AG09319 (cell line): ENCODE measurements at regions not wholly inside any gene's neighbourhood (a gene's known extent, or its start where the extent isn't known, plus 50 kb on each side); places are given as distances from the start of the nearest gene placed in this dataset.

ENCODE experiments used
- DNase-seq: peaks from one replicate; pipeline ENCODE4 v3.0.0-alpha.2; 2010; ENCODE audit warnings: low read depth; ENCODE audit errors: extremely low read depth
- CTCF ChIP-seq: IDR thresholded peaks from 2 replicates; pipeline ENCODE4 v1.5.1; 2011; ENCODE audit warnings: low read depth, mild to moderate bottlenecking, inconsistent platforms, low read length, moderate library complexity

- no peak for TF ChIP-seq CTCF
- peak; percentile 12 for DNase-seq
These were observed 86.5 kb upstream of the GRB10 start for GRCh38 chr7:50869108-50869725.

- DNase-seq = no peak
- no peak for TF ChIP-seq CTCF
These were observed 85.9 kb upstream of the GRB10 start for GRCh38 chr7:50868426-50869100.

- no peak for TF ChIP-seq CTCF
- no peak for DNase-seq
These were observed 84.3 kb upstream of the GRB10 start for GRCh38 chr7:50867034-50867356.

GRCh38 chr7:50866343-50867033 is 83.8 kb upstream of the GRB10 start:
- TF ChIP-seq CTCF = no peak
- DNase-seq = no peak

- TF ChIP-seq CTCF = no peak
- DNase-seq = no peak
These were observed 82.8 kb upstream of the GRB10 start for GRCh38 chr7:50865450-50865849.

GRCh38 chr7:50864694-50865093 is 82.0 kb upstream of the GRB10 start:
- no peak for TF ChIP-seq CTCF
- no peak for DNase-seq

- DNase-seq = no peak
These were observed 80.4 kb upstream of the GRB10 start for GRCh38 chr7:50863053-50863452.

More at GRCh38 chr7:50863053-50863452, 80.4 kb upstream of the GRB10 start:
- no peak for TF ChIP-seq CTCF
